HL-60/S4 treated with phorbol 12-myristate 13-acetate at 8.2 ng/mL for 4 days and 3 days (cell line): ENCODE measurements at regions not wholly inside any gene's neighbourhood (a gene's known extent, or its start where the extent isn't known, plus 50 kb on each side); places are given as distances from the start of the nearest gene placed in this dataset.
"Not testable (repeated sequence)": the region's sequence is repeated elsewhere in the genome, so short reads cannot be mapped to it uniquely, and the experiment has no call there.

ENCODE experiments used
- in situ Hi-C: fragments of 300-500 bp; cut with MboI; formaldehyde crosslinking; loops from 2 replicates; pipeline ENCODE4 v1.15.0; 2022; ENCODE audit warnings: low sequenced_read_pairs

GRCh38 chr3:177905173-177906125, 630.8 kb upstream of the KCNMB2 start:
- in situ Hi-C loops = no loop called here

- in situ Hi-C loops = no loop called here
These were observed 630.1 kb upstream of the KCNMB2 start for GRCh38 chr3:177906126-177906511.

GRCh38 chr3:177906578-177907229, 629.5 kb upstream of the KCNMB2 start:
- in situ Hi-C loops = no loop called here

GRCh38 chr3:177909530-177909929, 626.7 kb upstream of the KCNMB2 start:
- in situ Hi-C loops = not testable (repeated sequence)

- in situ Hi-C loops = no loop called here
These were observed 622.0 kb upstream of the KCNMB2 start for GRCh38 chr3:177914224-177914623.

GRCh38 chr3:177916461-177916860, 619.8 kb upstream of the KCNMB2 start:
- in situ Hi-C loops = no loop called here

GRCh38 chr3:177917234-177917861, 618.9 kb upstream of the KCNMB2 start:
- in situ Hi-C loops = no loop called here

- in situ Hi-C loops = no loop called here
These were observed 615.1 kb upstream of the KCNMB2 start for GRCh38 chr3:177921153-177921552.

GRCh38 chr3:177924261-177924660, 612.0 kb upstream of the KCNMB2 start:
- in situ Hi-C loops = no loop called here

- in situ Hi-C loops = no loop called here
These were observed 607.9 kb upstream of the KCNMB2 start for GRCh38 chr3:177928172-177928873.

GRCh38 chr3:177929310-177929709, 606.9 kb upstream of the KCNMB2 start:
- in situ Hi-C loops = no loop called here

- in situ Hi-C loops = no loop called here
These were observed 605.5 kb upstream of the KCNMB2 start for GRCh38 chr3:177930771-177931170.

- in situ Hi-C loops = no loop called here
These were observed 604.9 kb upstream of the KCNMB2 start for GRCh38 chr3:177931346-177931745.

GRCh38 chr3:177932346-177932745, 603.9 kb upstream of the KCNMB2 start:
- in situ Hi-C loops = no loop called here

- in situ Hi-C loops = no loop called here
These were observed 603.2 kb upstream of the KCNMB2 start for GRCh38 chr3:177932750-177933660.

- in situ Hi-C loops = no loop called here
These were observed 602.0 kb upstream of the KCNMB2 start for GRCh38 chr3:177934001-177934891.

- in situ Hi-C loops = no loop called here
These were observed 601.2 kb upstream of the KCNMB2 start for GRCh38 chr3:177935047-177935446.

- in situ Hi-C loops = no loop called here
These were observed 599.5 kb upstream of the KCNMB2 start for GRCh38 chr3:177936721-177937120.

GRCh38 chr3:177942911-177943310, 593.3 kb upstream of the KCNMB2 start:
- in situ Hi-C loops = no loop called here
